ENCODE measurements at regions not wholly inside any gene's neighbourhood (a gene's known extent, or its start where the extent isn't known, plus 50 kb on each side); places are given as distances from the start of the nearest gene placed in this dataset.

DNA sequence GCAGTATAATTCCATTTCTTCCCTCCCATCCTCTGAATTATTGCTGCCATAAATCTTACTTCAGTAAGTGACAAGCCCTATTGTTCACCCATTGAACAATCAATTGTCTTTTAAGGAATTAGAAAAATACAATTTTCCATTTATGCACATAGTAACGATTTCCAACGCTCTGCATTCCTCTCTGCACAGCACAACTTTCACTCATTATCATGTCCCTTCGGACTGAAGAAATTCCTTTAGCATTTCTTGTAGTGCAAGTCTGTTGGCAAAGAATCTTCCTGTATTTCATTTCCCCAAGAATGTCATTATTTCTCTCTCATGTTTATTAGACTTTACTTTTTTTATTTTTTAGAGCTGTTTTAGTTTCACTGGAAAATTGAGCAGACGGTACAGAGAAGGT, 252.1 kb upstream of the RTL1 start:
- Histone ChIP-seq H3K9me3 (ENCODE audit: control insufficient read depth in 1 of 2, insufficient read depth in 1 of 2, low read depth in 1 of 2, low read length in 2 of 2) (no peaks in the 10 kb centered on the region), H3K27me3 (ENCODE audit: insufficient read depth, low read length) (no peaks in the 10 kb centered on the region), H3K36me3 (ENCODE audit: control insufficient read depth in 1 of 2, insufficient read depth in 2 of 2, low read length in 2 of 2) (no peaks in the 10 kb centered on the region), H3K79me2 (ENCODE audit: insufficient read depth, low read length) (no peaks in the 10 kb centered on the region), H4K20me1 (ENCODE audit: insufficient read depth) (no peaks in the 10 kb centered on the region), H3K4me2 (ENCODE audit: low read length) (no peak overlapping the region), H3K9me2 (ENCODE audit: insufficient read depth) (no peaks in the 10 kb centered on the region), H3K4me1 (ENCODE audit: control insufficient read depth in 1 of 2, insufficient read depth in 2 of 2, low read length in 2 of 2) (peaks cover 12 to 25% of the 10 kb centered on the region in 2 experiments), H3K4me3 (replicated peaks in 1 of 2; ENCODE audit: low read depth in 1 of 2, low read length in 2 of 2) (no peak overlapping the region), H3K9ac (ENCODE audit: low read length) (no peak overlapping the region), H3K27ac (ENCODE audit: low read depth, low read length) (no peak overlapping the region), H2AFZ (ENCODE audit: low read depth, low read length, poor library complexity, severe bottlenecking) (no peak overlapping the region)
- ChIA-PET POLR2A (no interaction called here), CTCF (no interaction called here), RAD21 (ENCODE audit: low non-redundant PET in 1 of 2, low total read pairs in 2 of 2, uncharacterized antibody in 2 of 2, unreplicated experiment in 2 of 2) (no interaction called here)
- ATAC-seq = no peak
- intact Hi-C loops (cut with micrococcal nuclease) = loop anchor here (10.0 kb wide), 1 partner anchor 221 kb away; no protein-coding TSS in a partner anchor
- TF ChIP-seq EZH2phosphoT487 (IDR thresholded peaks at IDR 0.05; ENCODE audit: borderline replicate concordance) (no peak), JUND (IDR thresholded peaks at IDR 0.05) (no peak), ATF3 (IDR thresholded peaks at IDR 0.05) (no peak), SP1 (IDR thresholded peaks at IDR 0.05; ENCODE audit: low read depth) (no peak), ZFX (IDR thresholded peaks at IDR 0.05) (no peak), SIN3A (IDR thresholded peaks at IDR 0.05; ENCODE audit: low read depth) (no peak), YY1 (IDR thresholded peaks at IDR 0.05; ENCODE audit: extremely low read depth, insufficient replicate concordance, low read depth, low read length) (no peak), ZBTB33 (IDR thresholded peaks at IDR 0.05; ENCODE audit: extremely low read depth, insufficient replicate concordance, low read length) (no peak), EGR1 (IDR thresholded peaks at IDR 0.05; ENCODE audit: low read depth) (no peak), ELF1 (IDR thresholded peaks at IDR 0.05; ENCODE audit: borderline replicate concordance, low read depth) (no peak), TCF7L2 (IDR thresholded peaks at IDR 0.05; ENCODE audit: borderline replicate concordance, extremely low read depth, insufficient read depth, insufficient read length) (no peak), POLR2AphosphoS5 (IDR thresholded peaks at IDR 0.05; ENCODE audit: low read depth, low read length) (no peak), POLR2A (IDR thresholded peaks at IDR 0.05; ENCODE audit: borderline replicate concordance, extremely low read depth, insufficient read depth, insufficient read length) (no peak), ZNF274 (IDR thresholded peaks at IDR 0.05; ENCODE audit: low read depth, low read length) (no peak), RAD21 (IDR thresholded peaks at IDR 0.05; ENCODE audit: low read depth) (no peak), SRF (IDR thresholded peaks at IDR 0.05; ENCODE audit: low read depth) (no peak), CEBPB (IDR thresholded peaks at IDR 0.05; ENCODE audit: low read depth) (no peak)
- TF ChIP-seq, protein P1, sequence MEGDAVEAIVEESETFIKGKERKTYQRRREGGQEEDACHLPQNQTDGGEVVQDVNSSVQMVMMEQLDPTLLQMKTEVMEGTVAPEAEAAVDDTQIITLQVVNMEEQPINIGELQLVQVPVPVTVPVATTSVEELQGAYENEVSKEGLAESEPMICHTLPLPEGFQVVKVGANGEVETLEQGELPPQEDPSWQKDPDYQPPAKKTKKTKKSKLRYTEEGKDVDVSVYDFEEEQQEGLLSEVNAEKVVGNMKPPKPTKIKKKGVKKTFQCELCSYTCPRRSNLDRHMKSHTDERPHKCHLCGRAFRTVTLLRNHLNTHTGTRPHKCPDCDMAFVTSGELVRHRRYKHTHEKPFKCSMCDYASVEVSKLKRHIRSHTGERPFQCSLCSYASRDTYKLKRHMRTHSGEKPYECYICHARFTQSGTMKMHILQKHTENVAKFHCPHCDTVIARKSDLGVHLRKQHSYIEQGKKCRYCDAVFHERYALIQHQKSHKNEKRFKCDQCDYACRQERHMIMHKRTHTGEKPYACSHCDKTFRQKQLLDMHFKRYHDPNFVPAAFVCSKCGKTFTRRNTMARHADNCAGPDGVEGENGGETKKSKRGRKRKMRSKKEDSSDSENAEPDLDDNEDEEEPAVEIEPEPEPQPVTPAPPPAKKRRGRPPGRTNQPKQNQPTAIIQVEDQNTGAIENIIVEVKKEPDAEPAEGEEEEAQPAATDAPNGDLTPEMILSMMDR (IDR thresholded peaks at IDR 0.05 in 2 of 3, conservative IDR thresholded peaks at IDR 0.05 in 1 of 3; ENCODE audit: borderline replicate concordance in 1 of 3, insufficient read depth in 1 of 3, low read depth in 2 of 3, low read length in 2 of 3) = no peak
- TF ChIP-seq, protein P2, sequence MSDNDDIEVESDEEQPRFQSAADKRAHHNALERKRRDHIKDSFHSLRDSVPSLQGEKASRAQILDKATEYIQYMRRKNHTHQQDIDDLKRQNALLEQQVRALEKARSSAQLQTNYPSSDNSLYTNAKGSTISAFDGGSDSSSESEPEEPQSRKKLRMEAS (IDR thresholded peaks at IDR 0.05) = no peak
- no TSS peak for BruUV-seq (replicated peaks)
- DNase-seq (ENCODE audit: low read depth, low spot score) = no peak
